CD8-positive, alpha-beta memory T cell (primary cell): ENCODE measurements at regions not wholly inside any gene's neighbourhood (a gene's known extent, or its start where the extent isn't known, plus 50 kb on each side); places are given as distances from the start of the nearest gene placed in this dataset.
"Not testable (repeated sequence)": the region's sequence is repeated elsewhere in the genome, so short reads cannot be mapped to it uniquely, and the experiment has no call there.

Experiments
- CTCF ChIA-PET: fragments of 350-600 bp; sonication (Branson Sonifier 250); formaldehyde crosslinking; loops from one replicate; lab custom pipeline; 2021; ENCODE audit warnings: antibody characterized with exemption; lab: Charles Lee
- POLR2A ChIA-PET: fragments of 350-600 bp; sonication (Branson Sonifier 250); formaldehyde crosslinking; loops from one replicate; lab custom pipeline; 2021; ENCODE audit warnings: antibody characterized with exemption; lab: Charles Lee
- DNase-seq, 5 donors: peaks; one replicate each; pipeline versions ENCODE4 v3.0.0 to v3.0.0-alpha.2; 2020 to 2022; ENCODE audit warnings: mixed read lengths in 1 of 5
- H3K27ac ChIP-seq: one replicate; pipeline ENCODE4 v1.7.0; 2013; ENCODE audit warnings: low read depth, mild to moderate bottlenecking, low read length, moderate library complexity
- H3K27me3 ChIP-seq: 2 replicates; pipeline ENCODE4 v1.7.0; 2013; ENCODE audit warnings: low read length, mild to moderate bottlenecking; ENCODE audit not compliant: insufficient read depth, poor library complexity, severe bottlenecking
- H3K36me3 ChIP-seq: 2 replicates; pipeline ENCODE4 v1.7.0; 2013; ENCODE audit warnings: mild to moderate bottlenecking, low read length, moderate library complexity; ENCODE audit not compliant: insufficient read depth
- H3K4me1 ChIP-seq: 2 replicates; pipeline ENCODE4 v1.7.0; 2013; ENCODE audit warnings: mild to moderate bottlenecking, low read length, moderate library complexity; ENCODE audit not compliant: insufficient read depth
- H3K4me3 ChIP-seq: 2 replicates; pipeline ENCODE4 v1.7.0; 2013; ENCODE audit warnings: mild to moderate bottlenecking, low read length
- H3K9me3 ChIP-seq: 2 replicates; pipeline ENCODE4 v1.7.0; 2013; ENCODE audit warnings: mild to moderate bottlenecking, low read length
- H3K27ac Mint-ChIP-seq, 8 donors: one replicate each; pipeline ENCODE4 v1.8.0; 2020 to 2021; ENCODE audit warnings: mixed read lengths in 8 of 8, mild to moderate bottlenecking in 6 of 8, inconsistent platforms in 3 of 8, moderate library complexity in 3 of 8
- H3K27me3 Mint-ChIP-seq, 2 donors: one replicate each; pipeline ENCODE4 v1.8.0; 2020 to 2021; ENCODE audit warnings: mixed read lengths in 2 of 2, mild to moderate bottlenecking in 1 of 2, moderate library complexity in 1 of 2
- H3K36me3 Mint-ChIP-seq, 3 donors: one replicate each; pipeline ENCODE4 v1.8.0; 2020 to 2021; ENCODE audit warnings: mixed read lengths in 3 of 3, inconsistent platforms in 1 of 3, mild to moderate bottlenecking in 1 of 3
- H3K4me1 Mint-ChIP-seq, 3 donors: one replicate each; pipeline ENCODE4 v1.8.0; 2020 to 2021; ENCODE audit warnings: mixed read lengths in 3 of 3, inconsistent platforms in 1 of 3, mild to moderate bottlenecking in 1 of 3
- H3K4me3 Mint-ChIP-seq, 7 donors: one replicate each; pipeline ENCODE4 v1.8.0; 2020 to 2021; ENCODE audit warnings: mixed read lengths in 7 of 7, mild to moderate bottlenecking in 6 of 7, moderate library complexity in 4 of 7, inconsistent platforms in 2 of 7
- H3K9me3 Mint-ChIP-seq, 5 donors: one replicate each; pipeline ENCODE4 v1.8.0; 2020 to 2022; ENCODE audit warnings: mixed read lengths in 5 of 5, mild to moderate bottlenecking in 3 of 5, moderate library complexity in 2 of 5, inconsistent platforms in 1 of 5

GRCh38 chr3:176119826-176120225, 1077.5 kb downstream of the TBL1XR1 start:
- ChIA-PET CTCF (no interaction called here), POLR2A (no interaction called here)
- Histone ChIP-seq H3K36me3 (no peaks in the 10 kb centered on the region), H3K27ac (no peak overlapping the region), H3K4me1 (no peaks in the 10 kb centered on the region), H3K9me3 (no peaks in the 10 kb centered on the region), H3K27me3 (no peaks in the 10 kb centered on the region), H3K4me3 (no peak overlapping the region)
- Mint-ChIP-seq H3K36me3 (no peaks in the 10 kb centered on the region), H3K9me3 (peaks cover 5 to 17% (median 6%) of the 10 kb centered on the region in 5 donors), H3K27me3 (no peaks in the 10 kb centered on the region), H3K4me1 (no peaks in the 10 kb centered on the region), H3K4me3 (no peak overlapping the region), H3K27ac (no peak overlapping the region)
- no peak for DNase-seq

GRCh38 chr3:176106380-176106779, 1090.9 kb downstream of the TBL1XR1 start:
- H3K27me3 ChIP-seq = no peaks in the 10 kb centered on the region
- no peak overlapping the region for H3K4me3 ChIP-seq
- no peaks in the 10 kb centered on the region for H3K36me3 ChIP-seq
- ChIA-PET POLR2A (no interaction called here), CTCF (no interaction called here)
- peaks cover 0 to 2% (median 0%) of the 10 kb centered on the region in 3 donors for H3K36me3 Mint-ChIP-seq
- no peaks in the 10 kb centered on the region for H3K27me3 Mint-ChIP-seq
- no peaks in the 10 kb centered on the region for H3K4me1 ChIP-seq
- H3K4me1 Mint-ChIP-seq = no peaks in the 10 kb centered on the region
- peaks cover 0 to 29% (median 9%) of the 10 kb centered on the region in 5 donors for H3K9me3 Mint-ChIP-seq
- DNase-seq = no peak
- H3K27ac Mint-ChIP-seq = no peak overlapping the region
- no peak overlapping the region for H3K4me3 Mint-ChIP-seq
- no peaks in the 10 kb centered on the region for H3K9me3 ChIP-seq
- no peak overlapping the region for H3K27ac ChIP-seq

GRCh38 chr3:176097027-176097426, 1100.3 kb downstream of the TBL1XR1 start:
- POLR2A ChIA-PET = no interaction called here
- H3K4me1 ChIP-seq = no peaks in the 10 kb centered on the region
- peaks cover 0 to 2% (median 0%) of the 10 kb centered on the region in 3 donors for H3K36me3 Mint-ChIP-seq
- H3K9me3 ChIP-seq = no peaks in the 10 kb centered on the region
- no peak overlapping the region for H3K27ac Mint-ChIP-seq
- no peak for DNase-seq
- no peaks in the 10 kb centered on the region for H3K36me3 ChIP-seq
- no peaks in the 10 kb centered on the region for H3K27me3 ChIP-seq
- no peaks in the 10 kb centered on the region for H3K4me1 Mint-ChIP-seq
- H3K4me3 ChIP-seq = no peak overlapping the region
- no peak overlapping the region for H3K4me3 Mint-ChIP-seq
- no peaks in the 10 kb centered on the region for H3K27me3 Mint-ChIP-seq
- CTCF ChIA-PET = no interaction called here
- peaks cover 3 to 20% (median 14%) of the 10 kb centered on the region in 5 donors for H3K9me3 Mint-ChIP-seq
- no peak overlapping the region for H3K27ac ChIP-seq

GRCh38 chr3:176093892-176094291, 1103.4 kb downstream of the TBL1XR1 start:
- CTCF ChIA-PET, H3K36me3 ChIP-seq, H3K4me1 ChIP-seq, H3K4me3 Mint-ChIP-seq, H3K27me3 ChIP-seq, H3K4me3 ChIP-seq, POLR2A ChIA-PET, DNase-seq, H3K27me3 Mint-ChIP-seq, H3K27ac Mint-ChIP-seq, H3K27ac ChIP-seq, H3K9me3 ChIP-seq, H3K4me1 Mint-ChIP-seq, H3K36me3 Mint-ChIP-seq: not testable (repeated sequence)
- peaks cover 2 to 22% (median 6%) of the 10 kb centered on the region in 5 donors for H3K9me3 Mint-ChIP-seq

GRCh38 chr3:176090727-176091126, 1106.6 kb downstream of the TBL1XR1 start:
- Histone ChIP-seq H3K4me3 (no peak overlapping the region), H3K27ac (no peak overlapping the region), H3K36me3 (no peaks in the 10 kb centered on the region), H3K9me3 (no peaks in the 10 kb centered on the region), H3K27me3 (no peaks in the 10 kb centered on the region), H3K4me1 (no peaks in the 10 kb centered on the region)
- peaks cover 0 to 1% of the 10 kb centered on the region in 2 donors for H3K27me3 Mint-ChIP-seq
- H3K4me3 Mint-ChIP-seq = no peak overlapping the region
- POLR2A ChIA-PET = no interaction called here
- no peak for DNase-seq
- no peak overlapping the region for H3K27ac Mint-ChIP-seq
- H3K4me1 Mint-ChIP-seq = no peaks in the 10 kb centered on the region
- no peaks in the 10 kb centered on the region for H3K36me3 Mint-ChIP-seq
- peaks cover 0 to 18% (median 12%) of the 10 kb centered on the region in 5 donors for H3K9me3 Mint-ChIP-seq
- CTCF ChIA-PET = no interaction called here

GRCh38 chr3:176088962-176089383, 1108.3 kb downstream of the TBL1XR1 start:
- Mint-ChIP-seq H3K9me3 (peaks cover 3 to 14% (median 12%) of the 10 kb centered on the region in 5 donors), H3K4me1 (no peaks in the 10 kb centered on the region), H3K36me3 (no peaks in the 10 kb centered on the region), H3K27me3 (peaks cover 0 to 1% of the 10 kb centered on the region in 2 donors), H3K4me3 (no peak overlapping the region), H3K27ac (no peak overlapping the region)
- no peaks in the 10 kb centered on the region for H3K4me1 ChIP-seq
- H3K9me3 ChIP-seq = no peaks in the 10 kb centered on the region
- H3K27me3 ChIP-seq = no peaks in the 10 kb centered on the region
- H3K4me3 ChIP-seq = no peak overlapping the region
- no peak for DNase-seq
- no peaks in the 10 kb centered on the region for H3K36me3 ChIP-seq
- CTCF ChIA-PET = no interaction called here
- H3K27ac ChIP-seq = no peak overlapping the region
- POLR2A ChIA-PET = no interaction called here

GRCh38 chr3:176087066-176087697, 1110.1 kb downstream of the TBL1XR1 start:
- peaks cover 3 to 18% (median 7%) of the 10 kb centered on the region in 5 donors for H3K9me3 Mint-ChIP-seq
- no peaks in the 10 kb centered on the region for H3K27me3 ChIP-seq
- peaks cover 0 to 1% of the 10 kb centered on the region in 2 donors for H3K27me3 Mint-ChIP-seq
- H3K9me3 ChIP-seq = no peaks in the 10 kb centered on the region
- H3K4me3 ChIP-seq = no peak overlapping the region
- no peaks in the 10 kb centered on the region for H3K36me3 ChIP-seq
- no peak for DNase-seq
- H3K4me3 Mint-ChIP-seq = no peak overlapping the region
- ChIA-PET POLR2A (no interaction called here), CTCF (no interaction called here)
- H3K27ac ChIP-seq = no peak overlapping the region
- H3K4me1 ChIP-seq = no peaks in the 10 kb centered on the region
- no peak overlapping the region for H3K27ac Mint-ChIP-seq
- H3K4me1 Mint-ChIP-seq = no peaks in the 10 kb centered on the region
- H3K36me3 Mint-ChIP-seq = no peaks in the 10 kb centered on the region

GRCh38 chr3:176079785-176080184, 1117.5 kb downstream of the TBL1XR1 start:
- no peak for DNase-seq
- Histone ChIP-seq H3K36me3 (no peaks in the 10 kb centered on the region), H3K4me3 (no peak overlapping the region), H3K4me1 (no peaks in the 10 kb centered on the region), H3K27me3 (no peaks in the 10 kb centered on the region), H3K9me3 (no peaks in the 10 kb centered on the region), H3K27ac (no peak overlapping the region)
- Mint-ChIP-seq H3K4me3 (no peak overlapping the region), H3K27ac (no peak overlapping the region), H3K4me1 (no peaks in the 10 kb centered on the region), H3K36me3 (no peaks in the 10 kb centered on the region), H3K9me3 (peaks cover 2 to 18% (median 5%) of the 10 kb centered on the region in 5 donors), H3K27me3 (peaks cover 0 to 2% of the 10 kb centered on the region in 2 donors)
- CTCF ChIA-PET = no interaction called here
- POLR2A ChIA-PET = no interaction called here
